Spleen (tissue), 11 donors: ENCODE measurements at regions not wholly inside any gene's neighbourhood (a gene's known extent, or its start where the extent isn't known, plus 50 kb on each side); places are given as distances from the start of the nearest gene placed in this dataset.
"Not testable (repeated sequence)": the region's sequence is repeated elsewhere in the genome, so short reads cannot be mapped to it uniquely, and the experiment has no call there.

ENCODE experiments used
- DNase-seq: peaks from one replicate; pipeline ENCODE4 v3.0.0-alpha.2; 2020
- H3K27ac ChIP-seq, 8 donors: fragments of 200-600 bp; sonication (generic) in 7 of 8; 1 replicate in 4 of 8; 2 replicates in 4 of 8; pipeline versions ENCODE4 v1.5.0 to v1.8.0; 2016 to 2021; ENCODE audit warnings: inconsistent platforms in 4 of 8, mild to moderate bottlenecking in 4 of 8, moderate library complexity in 1 of 8
- H3K27me3 ChIP-seq, 7 donors: fragments of 200-600 bp; sonication (generic) in 6 of 7; replicated peaks in 1 of 7; 1 replicate in 4 of 7; 2 replicates in 3 of 7; pipeline versions ENCODE4 v1.5.0 to v1.8.0; 2016 to 2021; ENCODE audit warnings: inconsistent platforms in 3 of 7, mild to moderate bottlenecking in 1 of 7
- H3K36me3 ChIP-seq, 6 donors: fragments of 200-600 bp; sonication (generic) in 5 of 6; 1 replicate in 4 of 6; 2 replicates in 2 of 6; pipeline versions ENCODE4 v1.5.0 to v1.8.0; 2016 to 2021; ENCODE audit warnings: inconsistent platforms in 2 of 6
- H3K4me1 ChIP-seq, 6 donors: fragments of 200-600 bp; sonication (generic) in 5 of 6; 1 replicate in 3 of 6; 2 replicates in 3 of 6; pipeline versions ENCODE4 v1.5.0 to v1.8.0; 2016 to 2021; ENCODE audit warnings: inconsistent platforms in 3 of 6
- H3K4me3 ChIP-seq, 8 donors: fragments of 200-600 bp; sonication (generic) in 7 of 8; 1 replicate in 4 of 8; 2 replicates in 4 of 8; pipeline versions ENCODE4 v1.5.0 to v1.8.0; 2016 to 2021; ENCODE audit warnings: inconsistent platforms in 4 of 8, mild to moderate bottlenecking in 4 of 8, moderate library complexity in 2 of 8
- H3K9me3 ChIP-seq, 8 donors: fragments of 200-600 bp; sonication (generic) in 7 of 8; 1 replicate in 4 of 8; 2 replicates in 4 of 8; pipeline versions ENCODE4 v1.5.0 to v1.8.0; 2016 to 2021; ENCODE audit warnings: inconsistent platforms in 4 of 8
- POLR2A ChIP-seq, 3 donors: fragments of 450-650 bp; IDR thresholded peaks; one replicate each; pipeline ENCODE4 v1.5.1; 2017; ENCODE audit warnings: antibody characterized with exemption in 3 of 3, mild to moderate bottlenecking in 1 of 3
- POLR2AphosphoS5 ChIP-seq, 3 donors: sonication (generic); formaldehyde crosslinking; IDR thresholded peaks; one replicate each; pipeline ENCODE4 v1.5.1; 2017; ENCODE audit warnings: antibody characterized with exemption in 3 of 3
- WGBS, 5 donors: extraction: QIAGEN DNeasy Blood & Tissue Kit in 3 of 5; methylation state at CpG; one replicate each; pipeline versions ENCODE4 v1.1.5 to v1.1.7; 2013 to 2018; 5-methylcytosine and 5-hydroxymethylcytosine counted together
- intact Hi-C: fragments of 100-400 bp; cut with DNase I; formaldehyde crosslinking; loops from one replicate; pipeline ENCODE4 v1.15.0; 2023; ENCODE audit warnings: low total_unique reads
- TF ChIP-seq, protein P1 (sequence below), 11 experiments: fragments of 200-600 bp in 7 of 11; fragments of 450-650 bp in 4 of 11; sonication (generic) in 4 of 11; IDR thresholded peaks in 8 of 11; conservative IDR thresholded peaks in 3 of 11; 1 replicate in 7 of 11; 2 replicates in 4 of 11; pipeline versions ENCODE4 v1.4.0 to v1.8.0; 2016 to 2021; ENCODE audit warnings: antibody characterized with exemption in 11 of 11, inconsistent platforms in 4 of 11, mild to moderate bottlenecking in 1 of 11
- donor health status: healthy with polysubstance abuse.
- donor health status: DM: no; HTN: no; CAD: no; lungs with moderate emphysema.
- donor health status: DM: no; HTN: no; CAD: no.
- donor health status: Bipolar disorder and iron deficiency.
- donor health status: healthy.
- donor health status: DM: no; HTN: no; CAD: no.
- donor health status: DM: yes; HTN: yes; CAD: no.

DNA sequence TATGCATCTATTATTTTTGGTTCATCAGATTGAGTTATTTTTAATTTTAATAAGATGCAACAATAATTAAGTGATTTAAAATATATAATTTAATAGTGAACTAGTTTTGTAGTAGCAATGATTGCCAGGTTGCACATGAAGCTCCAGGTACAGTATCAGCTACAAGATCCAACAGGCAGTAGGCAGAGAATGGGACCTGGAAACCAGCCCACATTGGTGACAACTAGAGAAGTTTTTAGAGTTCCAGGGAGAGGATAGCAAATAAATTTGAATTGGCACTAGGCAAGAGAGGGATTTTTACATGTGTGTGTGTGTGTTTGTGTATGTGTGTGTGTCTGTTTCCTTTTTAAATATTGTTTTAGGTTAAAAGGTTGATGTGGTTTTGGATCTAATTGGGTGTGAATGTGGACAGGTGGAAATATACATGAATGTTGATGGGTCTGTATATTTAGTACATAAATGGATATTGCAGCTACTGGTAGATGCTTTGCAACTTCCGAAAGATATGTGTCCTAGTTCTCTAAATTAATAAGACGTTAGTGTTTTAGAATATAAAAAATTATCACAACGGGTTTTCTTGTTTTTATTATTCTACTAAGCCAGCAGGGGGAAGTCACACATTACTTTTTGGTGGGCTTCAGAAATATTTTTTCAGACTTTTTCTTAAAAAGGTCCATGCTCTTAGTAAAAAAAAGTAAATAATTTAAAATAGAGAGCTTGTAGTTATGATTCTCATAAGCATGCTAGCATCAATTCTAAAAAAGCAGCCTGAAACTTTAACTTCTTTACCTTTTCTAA is 110.1 kb upstream of the GBE1 start:
- Histone ChIP-seq H3K27ac (no peak overlapping the region), H3K9me3 (no peaks in the 10 kb centered on the region), H3K36me3 (no peaks in the 10 kb centered on the region), H3K4me3 (no peak overlapping the region), H3K4me1 (no peaks in the 10 kb centered on the region), H3K27me3 (no peaks in the 10 kb centered on the region)
- TF ChIP-seq POLR2AphosphoS5 (IDR thresholded peaks at IDR 0.05) (no peak), POLR2A (IDR thresholded peaks at IDR 0.05) (no peak)
- TF ChIP-seq, protein P1, sequence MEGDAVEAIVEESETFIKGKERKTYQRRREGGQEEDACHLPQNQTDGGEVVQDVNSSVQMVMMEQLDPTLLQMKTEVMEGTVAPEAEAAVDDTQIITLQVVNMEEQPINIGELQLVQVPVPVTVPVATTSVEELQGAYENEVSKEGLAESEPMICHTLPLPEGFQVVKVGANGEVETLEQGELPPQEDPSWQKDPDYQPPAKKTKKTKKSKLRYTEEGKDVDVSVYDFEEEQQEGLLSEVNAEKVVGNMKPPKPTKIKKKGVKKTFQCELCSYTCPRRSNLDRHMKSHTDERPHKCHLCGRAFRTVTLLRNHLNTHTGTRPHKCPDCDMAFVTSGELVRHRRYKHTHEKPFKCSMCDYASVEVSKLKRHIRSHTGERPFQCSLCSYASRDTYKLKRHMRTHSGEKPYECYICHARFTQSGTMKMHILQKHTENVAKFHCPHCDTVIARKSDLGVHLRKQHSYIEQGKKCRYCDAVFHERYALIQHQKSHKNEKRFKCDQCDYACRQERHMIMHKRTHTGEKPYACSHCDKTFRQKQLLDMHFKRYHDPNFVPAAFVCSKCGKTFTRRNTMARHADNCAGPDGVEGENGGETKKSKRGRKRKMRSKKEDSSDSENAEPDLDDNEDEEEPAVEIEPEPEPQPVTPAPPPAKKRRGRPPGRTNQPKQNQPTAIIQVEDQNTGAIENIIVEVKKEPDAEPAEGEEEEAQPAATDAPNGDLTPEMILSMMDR (IDR thresholded peaks at IDR 0.05 in 8 of 11, conservative IDR thresholded peaks at IDR 0.05 in 3 of 11): no peak
- intact Hi-C loops: no loop called here
- WGBS, 5 donors: 35 to 49% (median 41%) methylated on average over 3 of the region's 3 CpGs
- no peak for DNase-seq

DNA sequence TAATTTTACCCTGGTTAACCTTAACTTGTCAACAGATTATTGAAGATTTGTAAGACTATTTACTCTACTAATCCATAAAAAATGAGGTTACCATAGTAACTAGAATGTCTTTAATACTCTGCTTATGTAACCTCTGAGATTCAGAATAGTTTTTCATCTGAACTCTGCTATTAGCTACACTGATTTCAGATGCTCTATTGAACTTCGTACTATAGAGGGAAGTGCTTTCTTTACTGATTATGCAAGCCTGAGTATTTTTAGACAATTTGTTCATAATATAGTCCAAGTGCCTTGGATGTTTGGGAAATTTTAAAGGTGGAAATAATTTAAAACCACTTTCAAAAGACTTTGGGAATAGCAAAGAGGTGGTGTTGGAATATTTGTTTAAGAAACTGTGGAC is 107.9 kb upstream of the GBE1 start:
- DNase-seq: no peak
- Histone ChIP-seq H3K27me3 (peaks cover 0 to 3% (median 0%) of the 10 kb centered on the region in 7 donors), H3K27ac (no peak overlapping the region), H3K36me3 (no peaks in the 10 kb centered on the region), H3K4me3 (no peak overlapping the region), H3K9me3 (no peaks in the 10 kb centered on the region), H3K4me1 (no peaks in the 10 kb centered on the region)
- WGBS, 5 donors: 25 to 64% (median 33%) methylated on average over 1 of the region's 1 CpG
- TF ChIP-seq, protein P1 (IDR thresholded peaks at IDR 0.05 in 8 of 11, conservative IDR thresholded peaks at IDR 0.05 in 3 of 11): no peak
- no peak for TF ChIP-seq POLR2A (IDR thresholded peaks at IDR 0.05)
- no peak for TF ChIP-seq POLR2AphosphoS5 (IDR thresholded peaks at IDR 0.05)
- intact Hi-C loops: no loop called here

DNA sequence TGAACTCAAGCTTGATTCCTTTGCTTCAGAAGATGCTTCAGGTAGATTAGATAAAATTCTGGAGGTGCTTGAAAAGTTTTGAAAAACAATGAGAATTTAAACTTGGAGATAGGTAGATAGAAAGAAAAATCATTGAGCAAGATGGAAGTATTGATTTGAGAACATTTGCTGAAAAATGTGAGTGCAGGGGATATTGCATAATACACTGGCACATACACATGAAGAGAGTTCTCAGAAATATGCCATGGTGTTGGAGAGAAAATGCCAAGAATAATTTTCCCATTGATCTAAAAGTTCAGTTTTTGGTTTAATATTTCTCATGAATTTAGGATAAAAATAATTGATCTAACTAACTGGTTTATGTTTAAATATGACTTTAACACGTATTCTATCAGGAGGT is 107.2 kb upstream of the GBE1 start:
- H3K4me3 ChIP-seq: no peak overlapping the region
- H3K36me3 ChIP-seq: no peaks in the 10 kb centered on the region
- no peaks in the 10 kb centered on the region for H3K9me3 ChIP-seq
- TF ChIP-seq POLR2AphosphoS5 (IDR thresholded peaks at IDR 0.05): no peak
- TF ChIP-seq, protein P1 (IDR thresholded peaks at IDR 0.05 in 8 of 11, conservative IDR thresholded peaks at IDR 0.05 in 3 of 11): no peak
- no peak for TF ChIP-seq POLR2A (IDR thresholded peaks at IDR 0.05)
- intact Hi-C loops: no loop called here
- no peak overlapping the region for H3K27ac ChIP-seq
- peaks cover 0 to 3% (median 0%) of the 10 kb centered on the region in 7 donors for H3K27me3 ChIP-seq
- DNase-seq: no peak
- no peaks in the 10 kb centered on the region for H3K4me1 ChIP-seq
- 75 to 85% (median 80%) methylated on average over 1 of the region's 1 CpG for WGBS, 5 donors

DNA sequence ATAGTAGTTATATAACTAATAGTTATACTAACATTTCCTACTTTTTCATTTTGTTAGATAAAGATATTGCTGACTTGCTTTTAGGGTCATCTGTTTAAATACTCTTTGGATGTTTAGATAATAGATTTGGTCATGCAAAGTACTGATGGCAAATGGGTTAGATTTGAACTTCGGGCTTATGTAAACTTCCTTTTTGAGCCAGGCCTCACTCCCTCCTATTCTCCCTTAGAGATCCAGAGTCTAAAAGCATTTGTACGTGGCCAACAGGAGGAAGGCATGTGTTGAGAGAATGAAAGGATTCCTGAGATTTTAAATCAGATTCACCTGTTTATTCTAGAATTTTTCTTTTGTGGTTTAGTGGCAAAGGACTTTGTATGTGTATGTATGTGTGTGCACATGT is 106.4 kb upstream of the GBE1 start:
- Histone ChIP-seq H3K4me3 (no peak overlapping the region), H3K4me1 (no peaks in the 10 kb centered on the region), H3K36me3 (no peaks in the 10 kb centered on the region), H3K27ac (no peak overlapping the region), H3K9me3 (no peaks in the 10 kb centered on the region), H3K27me3 (peaks cover 0 to 3% (median 0%) of the 10 kb centered on the region in 7 donors)
- DNase-seq: no peak
- intact Hi-C loops: no loop called here
- no peak for TF ChIP-seq POLR2AphosphoS5 (IDR thresholded peaks at IDR 0.05)
- TF ChIP-seq POLR2A (IDR thresholded peaks at IDR 0.05): no peak
- TF ChIP-seq, protein P1 (IDR thresholded peaks at IDR 0.05 in 8 of 11, conservative IDR thresholded peaks at IDR 0.05 in 3 of 11): no peak
- WGBS, 5 donors: 75 to 87% (median 77%) methylated on average over 2 of the region's 2 CpGs

DNA sequence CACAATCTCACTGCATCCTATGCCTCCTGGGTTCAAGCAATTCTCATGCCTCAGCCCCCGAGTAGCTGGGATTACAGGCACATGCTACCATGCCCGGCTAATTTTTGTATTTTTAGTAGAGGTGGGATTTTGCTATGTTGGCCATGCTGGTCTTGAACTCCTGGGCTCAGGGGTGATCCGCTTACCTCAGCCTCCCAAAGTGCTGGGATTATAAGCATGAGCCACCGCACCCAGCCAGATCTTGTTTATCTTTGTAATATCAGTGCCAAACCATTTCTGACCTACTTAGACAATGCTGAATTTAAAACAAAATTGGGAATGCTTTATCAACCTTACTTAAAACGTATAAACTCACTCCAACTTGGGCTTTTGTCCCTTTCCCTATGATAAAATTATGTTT is 103.7 kb upstream of the GBE1 start:
- intact Hi-C loops, H3K4me3 ChIP-seq, DNase-seq, H3K4me1 ChIP-seq, H3K9me3 ChIP-seq, H3K36me3 ChIP-seq, H3K27ac ChIP-seq, H3K27me3 ChIP-seq: not testable (repeated sequence)
- WGBS, 5 donors: 89 to 91% (median 90%) methylated on average over 5 of the region's 5 CpGs
